WERI-Rb-1 (cell line): ENCODE measurements at regions not wholly inside any gene's neighbourhood (a gene's known extent, or its start where the extent isn't known, plus 50 kb on each side); places are given as distances from the start of the nearest gene placed in this dataset.

Experiments
- DNase-seq: peaks from one replicate; pipeline ENCODE4 v3.0.0-alpha.2; 2020
- H3K27ac ChIP-seq: fragments of 250-450 bp; sonication (Bioruptor Pico); 2 replicates; pipeline ENCODE4 v1.5.1; 2020; ENCODE audit warnings: mild to moderate bottlenecking, moderate library complexity
- H3K27me3 ChIP-seq: fragments of 250-450 bp; sonication (Bioruptor Pico); 2 replicates; pipeline ENCODE4 v1.5.1; 2021; ENCODE audit warnings: mild to moderate bottlenecking, low read depth, moderate library complexity; ENCODE audit not compliant: insufficient read depth, severe bottlenecking
- H3K36me3 ChIP-seq: fragments of 250-450 bp; sonication (Bioruptor Pico); 2 replicates; pipeline ENCODE4 v1.5.1; 2020; ENCODE audit warnings: mild to moderate bottlenecking, moderate library complexity
- H3K4me3 ChIP-seq: 2 replicates; pipeline ENCODE4 v1.5.1; 2011; ENCODE audit warnings: low read depth, mild to moderate bottlenecking, control low read depth, low read length
- H3K9me3 ChIP-seq: fragments of 250-450 bp; sonication (Bioruptor Pico); 2 replicates; pipeline ENCODE4 v1.5.1; 2021; ENCODE audit warnings: mild to moderate bottlenecking, moderate library complexity; ENCODE audit not compliant: severe bottlenecking
- CTCF ChIP-seq: IDR thresholded peaks from 2 replicates; pipeline ENCODE4 v1.5.1; 2011; ENCODE audit warnings: low read depth, mild to moderate bottlenecking, control low read depth, inconsistent platforms, low read length

- Histone ChIP-seq H3K36me3 (no peaks in the 10 kb centered on the region), H3K27me3 (no peaks in the 10 kb centered on the region), H3K9me3 (no peaks in the 10 kb centered on the region), H3K27ac (no peak overlapping the region), H3K4me3 (no peak overlapping the region)
- no peak for TF ChIP-seq CTCF
- DNase-seq: no peak
These were observed 1040.8 kb downstream of the TAF11L14 start for GRCh38 chr5:18675041-18675440.

GRCh38 chr5:18686253-18686652, 1052.0 kb downstream of the TAF11L14 start:
- no peak for TF ChIP-seq CTCF

GRCh38 chr5:18687429-18687828, 1053.2 kb downstream of the TAF11L14 start:
- TF ChIP-seq CTCF: no peak
- Histone ChIP-seq H3K9me3 (no peaks in the 10 kb centered on the region), H3K4me3 (no peak overlapping the region), H3K27me3 (no peaks in the 10 kb centered on the region), H3K36me3 (no peaks in the 10 kb centered on the region), H3K27ac (no peak overlapping the region)
- DNase-seq: no peak

More at GRCh38 chr5:18686253-18686652, 1052.0 kb downstream of the TAF11L14 start:
- no peak for DNase-seq
- no peaks in the 10 kb centered on the region for H3K36me3 ChIP-seq
- H3K9me3 ChIP-seq: no peaks in the 10 kb centered on the region
- H3K4me3 ChIP-seq: no peak overlapping the region
- no peak overlapping the region for H3K27ac ChIP-seq
- no peaks in the 10 kb centered on the region for H3K27me3 ChIP-seq

- Histone ChIP-seq H3K4me3 (no peak overlapping the region), H3K27me3 (no peaks in the 10 kb centered on the region), H3K27ac (no peak overlapping the region), H3K9me3 (no peaks in the 10 kb centered on the region), H3K36me3 (no peaks in the 10 kb centered on the region)
- DNase-seq: no peak
- TF ChIP-seq CTCF: no peak
These were observed 1065.4 kb downstream of the TAF11L14 start for GRCh38 chr5:18699681-18700080.

- Histone ChIP-seq H3K27ac (no peak overlapping the region), H3K4me3 (no peak overlapping the region), H3K27me3 (no peaks in the 10 kb centered on the region), H3K36me3 (no peaks in the 10 kb centered on the region), H3K9me3 (no peaks in the 10 kb centered on the region)
- DNase-seq: no peak
- TF ChIP-seq CTCF: no peak
These were observed 1068.6 kb downstream of the TAF11L14 start for GRCh38 chr5:18702821-18703220.

DNA sequence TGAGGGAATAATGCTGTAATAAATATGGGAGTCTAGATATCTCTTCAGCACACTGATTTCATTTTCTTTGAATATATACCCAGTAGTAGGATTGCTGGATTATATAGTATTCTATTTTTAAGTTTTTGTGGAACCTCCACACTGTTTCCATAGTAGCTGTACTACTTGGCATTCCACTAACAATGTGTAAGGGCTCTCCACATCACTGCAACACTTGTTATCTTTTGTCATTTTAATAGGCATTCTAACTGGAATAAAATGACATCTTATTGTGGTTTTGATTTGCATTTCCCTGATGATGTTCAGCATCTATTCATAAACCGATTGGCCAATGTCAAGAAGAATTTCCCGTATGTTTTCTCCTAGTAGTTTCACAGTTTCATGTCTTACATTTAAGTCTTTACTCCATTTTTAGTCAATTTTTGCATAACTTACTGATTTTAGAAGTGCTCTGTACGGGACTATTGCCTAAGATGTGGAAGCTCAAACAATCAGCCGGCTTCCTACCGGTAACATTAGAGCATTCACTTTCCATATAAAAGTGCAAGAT, 1078.8 kb downstream of the TAF11L14 start:
- no peak for TF ChIP-seq CTCF
- no peak overlapping the region for H3K4me3 ChIP-seq
- no peak for DNase-seq

More for the DNA sequence above, 1078.8 kb downstream of the TAF11L14 start:
- H3K27me3 ChIP-seq: no peaks in the 10 kb centered on the region
- H3K36me3 ChIP-seq: no peaks in the 10 kb centered on the region
- H3K9me3 ChIP-seq: peaks cover 6% of the 10 kb centered on the region
- H3K27ac ChIP-seq: no peak overlapping the region
